Keratinocyte (primary cell): ENCODE measurements at regions not wholly inside any gene's neighbourhood (a gene's known extent, or its start where the extent isn't known, plus 50 kb on each side); places are given as distances from the start of the nearest gene placed in this dataset.

Experiments used
- CTCF ChIP-seq, 3 experiments: IDR thresholded peaks in 1 of 3; conservative IDR thresholded peaks in 1 of 3; optimal IDR thresholded peaks in 1 of 3; 2 replicates in 2 of 3; 3 replicates in 1 of 3; pipeline versions ENCODE3 to v1.5.1; 2011; ENCODE audit warnings: low read length in 3 of 3, mild to moderate bottlenecking in 3 of 3, moderate library complexity in 2 of 3, control low read depth in 1 of 3, inconsistent platforms in 1 of 3; ENCODE audit not compliant: insufficient read depth in 2 of 3; ENCODE audit errors: extremely low read depth in 1 of 3
- EZH2 ChIP-seq: IDR thresholded peaks from one replicate; pipeline ENCODE4 v1.6.1; 2012; ENCODE audit warnings: inconsistent platforms, mild to moderate bottlenecking, low read length, moderate library complexity

- TF ChIP-seq EZH2 (no peak), CTCF (optimal IDR thresholded peaks at IDR 0.05 in 1 of 3, IDR thresholded peaks at IDR 0.05 in 1 of 3, conservative IDR thresholded peaks at IDR 0.05 in 1 of 3; ENCODE audit: extremely low read depth in 1 of 3, insufficient read depth in 2 of 3, low read length in 3 of 3) (no peak)
Measured at GRCh38 chr12:13404111-13404628, 207.6 kb downstream of the EMP1 start.
